Activated CD4-positive, CD25-positive, alpha-beta regulatory T cell treated with anti-CD3 and anti-CD28 coated beads, Interleukin-2, amount 50 U/mL, for 16 hours (primary cell): ENCODE measurements at regions not wholly inside any gene's neighbourhood (a gene's known extent, or its start where the extent isn't known, plus 50 kb on each side); places are given as distances from the start of the nearest gene placed in this dataset.

Experiments
- DNase-seq: peaks from one replicate; pipeline ENCODE4 v3.0.0-alpha.2; 2020; ENCODE audit warnings: low read depth, low spot score

DNA sequence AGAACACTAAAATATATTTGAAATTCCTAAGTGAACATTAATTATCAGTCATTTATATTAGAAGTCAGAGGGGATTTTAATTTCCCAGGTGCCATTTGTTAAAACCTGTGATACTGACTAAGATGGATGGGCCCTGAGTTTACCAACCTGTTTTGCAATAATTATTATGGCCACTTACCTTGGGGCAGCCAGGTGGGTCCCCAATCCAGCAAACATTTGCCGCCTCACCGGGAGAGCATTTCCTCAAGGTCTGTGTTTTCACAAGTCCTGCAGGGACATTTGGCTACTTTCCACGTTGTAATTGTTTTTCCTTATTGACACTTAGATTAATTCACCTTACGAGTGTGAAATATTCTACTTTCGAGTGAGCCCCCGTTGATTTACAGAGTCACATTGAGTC lies 251.2 kb upstream of the PPP2R2D start:
- no peak for DNase-seq

DNA sequence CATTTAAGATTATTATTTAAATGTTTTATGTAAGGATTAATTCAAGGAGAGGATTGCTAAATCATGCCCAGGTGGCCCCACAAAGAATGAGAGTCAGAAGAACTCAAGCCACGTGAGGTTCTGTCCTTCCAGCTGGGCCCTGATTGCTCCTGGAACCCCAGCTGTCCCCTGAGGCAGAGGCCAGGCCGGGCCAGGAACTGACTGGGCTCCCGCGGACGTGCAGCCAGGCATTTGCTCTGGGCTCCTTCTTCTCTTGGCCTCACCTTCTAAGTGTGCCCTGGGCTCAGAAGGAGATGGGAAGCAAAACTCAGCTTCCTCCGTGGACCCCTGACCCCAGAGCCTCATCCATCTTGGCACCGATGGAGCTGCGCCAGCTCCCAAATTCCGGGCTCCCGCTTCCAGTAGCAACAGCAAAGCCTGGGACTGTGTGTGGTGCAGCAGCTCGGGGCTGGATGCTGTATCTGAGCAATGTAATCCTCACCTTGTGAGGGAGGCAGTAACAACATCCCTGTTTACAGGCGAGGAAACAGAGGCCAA lies 250.6 kb upstream of the PPP2R2D start:
- no peak for DNase-seq

DNA sequence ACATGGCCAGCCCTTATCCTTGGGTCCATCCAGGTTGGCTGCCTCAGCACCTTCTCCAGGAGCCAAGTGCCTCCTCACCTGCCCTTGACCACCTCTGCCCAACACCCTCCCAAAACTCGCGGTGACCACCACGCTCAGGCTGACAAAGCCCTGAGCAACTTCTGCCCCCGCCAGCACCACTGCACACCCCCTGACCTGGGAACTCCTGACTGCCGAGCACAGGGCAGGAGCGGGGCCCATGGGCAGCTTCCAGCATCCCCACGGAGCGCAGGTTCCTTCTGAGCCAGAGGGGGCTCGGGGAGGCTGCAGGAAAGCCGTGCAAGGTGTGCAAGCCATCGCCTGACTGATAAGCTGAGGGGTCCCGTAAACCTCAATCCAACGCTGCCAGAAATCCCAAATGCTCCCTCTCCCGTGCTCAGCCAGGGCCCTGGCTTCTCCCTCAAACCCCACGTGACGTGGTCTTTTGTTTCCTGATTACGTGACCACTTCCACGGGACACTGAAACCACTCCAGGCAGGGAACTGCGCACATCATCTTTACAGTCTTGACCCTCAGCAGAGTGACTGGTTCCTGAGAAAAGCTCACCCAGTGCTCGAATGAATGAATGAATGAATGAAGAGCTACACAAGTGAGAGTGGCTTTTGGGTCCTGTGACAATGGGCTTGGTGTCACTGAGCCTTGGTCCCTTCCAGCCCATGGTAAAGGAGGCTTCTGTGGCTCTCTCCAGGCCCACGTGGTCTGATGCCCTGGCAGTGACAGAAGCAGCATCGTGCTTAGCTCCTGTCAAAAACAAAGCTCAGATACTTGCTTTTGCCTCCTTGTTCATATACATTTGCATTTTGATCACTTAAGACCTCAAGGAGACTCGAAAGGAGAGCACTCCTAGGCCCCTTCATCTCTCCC lies 249.8 kb upstream of the PPP2R2D start:
- no peak for DNase-seq

DNA sequence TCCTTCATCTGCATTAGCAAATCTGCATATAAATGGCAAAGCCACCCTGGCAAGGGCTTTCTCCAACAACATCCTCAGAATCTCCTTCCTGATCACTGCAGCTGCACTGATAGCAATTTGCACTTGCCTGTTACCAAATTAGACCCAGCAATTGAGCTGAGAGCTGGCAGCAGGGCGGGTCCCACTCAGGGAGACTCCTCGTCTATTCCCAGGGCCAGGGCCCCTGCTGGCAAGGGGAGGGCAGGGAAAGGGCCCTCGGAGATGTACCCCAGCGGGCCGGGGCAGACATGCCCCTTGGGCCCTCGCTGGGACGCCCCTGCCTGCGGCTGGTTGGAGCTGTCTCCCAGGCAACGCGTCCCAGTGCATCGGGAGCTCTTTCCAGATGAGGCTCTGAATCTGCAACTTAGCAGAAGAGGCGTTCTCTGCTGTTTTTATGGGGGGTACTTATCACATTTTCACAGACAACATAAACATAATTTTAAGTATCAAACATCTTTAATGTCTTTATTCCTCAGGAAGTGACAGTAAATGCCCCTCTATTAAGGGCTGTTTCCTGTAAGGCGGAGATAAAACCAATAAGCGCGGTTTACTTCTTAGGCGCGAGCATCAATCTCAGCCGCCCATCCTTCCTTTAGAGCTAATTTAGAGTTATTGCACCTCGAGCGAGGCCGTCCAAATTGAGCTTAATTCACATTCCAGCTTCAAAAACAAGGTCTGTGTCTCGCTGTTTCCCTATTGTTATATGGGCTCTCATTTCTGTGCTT lies 249.0 kb upstream of the PPP2R2D start:
- no peak for DNase-seq

DNA sequence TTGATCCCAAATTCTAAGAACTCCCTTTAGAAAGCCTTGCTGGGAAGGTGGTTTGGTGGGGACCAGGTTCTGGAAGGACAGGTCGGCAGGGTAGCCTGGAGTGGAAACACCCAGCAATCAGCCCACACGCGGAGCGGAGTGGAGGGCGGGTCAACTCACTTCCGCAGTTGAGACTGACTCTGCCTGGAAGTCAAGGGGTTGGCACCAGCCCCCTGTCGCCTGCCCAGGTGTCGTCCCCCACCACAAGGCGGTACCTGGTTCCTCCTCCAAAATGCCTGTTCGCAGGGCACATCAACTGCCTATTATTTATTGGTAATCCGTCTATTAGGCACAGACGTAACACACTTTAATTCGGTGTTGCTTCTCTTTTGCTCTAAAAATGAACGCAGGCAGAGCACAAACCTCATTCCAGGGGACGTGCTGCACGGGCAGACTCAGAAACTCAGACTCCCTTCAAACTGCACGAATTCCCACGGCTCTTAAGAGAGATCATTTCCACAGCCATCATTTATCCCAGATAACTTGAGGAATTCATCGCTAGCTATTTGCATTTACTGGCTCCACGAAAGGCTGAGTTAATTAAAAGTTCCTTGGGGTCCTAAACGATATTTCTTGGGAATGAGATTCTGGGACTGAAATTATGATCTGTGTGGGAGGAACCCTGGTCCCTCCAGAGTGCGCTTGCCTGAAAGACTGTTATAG lies 248.2 kb upstream of the PPP2R2D start:
- no peak for DNase-seq

DNA sequence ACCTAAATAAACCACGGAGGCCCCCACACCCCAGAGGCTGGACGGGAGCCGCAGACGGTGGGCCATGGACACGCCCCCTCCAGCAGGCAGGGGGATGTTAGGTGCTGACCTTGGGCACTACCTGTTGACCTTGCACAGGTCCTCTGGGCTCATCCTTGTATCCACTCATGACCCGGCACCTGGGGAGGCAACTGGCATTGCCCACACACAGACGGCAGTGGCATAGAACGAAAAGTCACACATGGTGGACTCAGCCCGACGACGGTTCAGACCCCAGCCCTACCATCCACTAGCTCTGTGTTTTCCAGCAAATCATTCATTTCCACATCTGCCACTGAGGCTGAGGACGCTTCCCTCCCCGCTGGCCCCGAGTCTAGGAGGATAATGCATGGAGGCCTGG lies 247.7 kb upstream of the PPP2R2D start:
- DNase-seq, result no peak

DNA sequence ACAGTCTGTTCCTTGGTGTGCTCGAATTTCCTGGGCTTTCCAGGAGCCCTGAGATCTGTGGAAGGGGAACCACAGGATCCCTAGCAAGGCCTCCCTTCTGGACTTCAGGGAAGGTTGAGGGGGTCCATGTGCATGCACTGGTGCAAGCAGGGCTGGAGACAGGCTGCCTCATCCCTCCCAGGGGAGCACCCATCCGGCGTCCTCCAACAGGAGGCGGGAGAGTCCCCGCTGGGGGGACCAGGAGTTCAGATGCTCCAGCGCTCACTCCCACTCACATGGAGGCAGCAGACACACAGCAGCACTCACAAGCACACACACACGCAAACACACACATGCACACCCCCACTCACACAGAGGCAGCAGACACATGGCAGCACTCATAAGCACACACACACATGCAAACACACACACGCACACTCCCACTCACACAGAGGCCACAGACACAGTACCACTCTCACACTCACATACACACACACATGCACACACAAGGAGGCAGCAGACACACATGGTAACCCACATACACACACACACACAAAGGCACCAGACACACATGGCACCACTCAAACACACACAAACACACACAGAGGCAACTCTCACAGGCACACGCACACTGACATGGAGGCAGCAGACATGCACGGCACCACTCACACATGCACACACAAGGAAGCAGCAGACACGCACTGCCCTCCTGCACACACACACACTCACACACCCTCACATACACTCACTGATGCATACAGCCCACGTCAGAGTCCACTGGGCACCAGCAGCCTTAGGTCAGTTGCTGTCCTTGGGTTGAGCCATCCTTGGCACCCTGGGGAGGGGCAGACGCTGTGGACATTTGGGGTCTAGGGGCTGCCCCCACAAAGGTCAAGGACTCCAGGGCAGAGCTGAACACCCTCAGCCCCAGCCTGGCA lies 247.0 kb upstream of the PPP2R2D start:
- DNase-seq, result no peak

DNA sequence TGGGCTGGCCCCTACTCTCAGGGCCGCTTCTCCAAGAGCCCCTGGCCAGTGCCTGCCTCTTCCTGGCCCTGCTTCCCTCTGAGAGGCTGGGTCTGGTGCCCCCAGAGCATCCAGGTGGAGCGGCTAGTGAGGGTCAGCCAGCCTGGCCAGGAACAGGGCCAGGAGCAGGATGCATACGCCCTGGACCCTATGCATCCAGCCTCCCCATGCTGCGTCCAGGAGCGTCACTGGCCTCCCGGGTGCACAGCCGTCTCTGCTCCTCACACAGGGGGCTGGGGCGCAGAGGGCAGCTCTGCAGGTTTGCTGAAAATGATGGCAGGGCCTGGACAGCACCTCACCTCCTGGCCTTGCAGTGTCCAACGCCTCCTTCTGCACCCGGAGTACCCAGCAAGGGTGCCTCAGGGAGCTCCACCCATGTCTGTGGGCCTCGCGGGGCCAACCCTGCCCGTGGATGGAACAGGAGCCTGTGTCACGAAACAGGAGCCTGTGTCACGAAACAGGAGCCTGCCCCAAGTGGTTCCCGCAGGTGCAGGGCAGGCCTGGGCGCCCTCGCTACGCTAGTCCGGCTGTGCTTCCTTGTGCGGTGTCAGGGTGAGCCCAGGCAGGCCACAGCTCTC lies 246.2 kb upstream of the PPP2R2D start:
- DNase-seq, result no peak

DNA sequence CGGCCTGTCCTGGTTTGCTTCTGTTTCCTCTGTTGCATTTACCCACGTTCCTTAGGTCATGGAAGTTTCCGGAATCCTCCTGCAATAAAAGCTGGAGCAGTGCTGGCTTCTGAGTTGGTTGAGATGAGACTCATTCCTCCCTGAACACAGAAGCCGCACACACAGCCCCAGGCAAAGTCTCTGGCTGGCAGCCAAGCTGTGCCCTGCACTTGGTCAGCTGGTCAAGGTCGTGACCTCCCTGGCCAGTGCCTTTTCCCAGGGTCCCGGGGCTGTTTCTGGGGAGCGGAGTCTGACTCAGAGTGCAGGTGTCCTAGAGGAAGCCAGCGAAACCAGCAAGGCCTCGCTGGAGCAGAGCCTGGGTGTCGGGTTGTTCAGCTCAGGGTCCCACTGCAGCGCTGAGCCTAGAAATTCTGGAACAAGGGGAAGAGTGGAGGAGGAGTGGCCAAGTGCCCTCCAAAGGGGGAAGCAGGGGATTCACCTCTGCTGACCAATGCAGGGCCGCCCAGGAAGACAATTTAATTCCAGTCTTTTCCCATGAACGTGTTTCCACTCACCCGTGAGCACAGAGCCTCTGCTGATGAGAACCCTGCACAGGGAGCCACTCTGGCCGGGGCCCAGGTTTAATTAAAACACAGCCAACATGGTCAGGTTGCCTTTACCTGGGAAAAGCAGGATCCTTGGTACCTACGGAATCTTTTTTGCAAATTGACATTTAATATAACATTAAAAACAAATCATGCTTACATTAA lies 245.5 kb upstream of the PPP2R2D start:
- DNase-seq, result no peak

DNA sequence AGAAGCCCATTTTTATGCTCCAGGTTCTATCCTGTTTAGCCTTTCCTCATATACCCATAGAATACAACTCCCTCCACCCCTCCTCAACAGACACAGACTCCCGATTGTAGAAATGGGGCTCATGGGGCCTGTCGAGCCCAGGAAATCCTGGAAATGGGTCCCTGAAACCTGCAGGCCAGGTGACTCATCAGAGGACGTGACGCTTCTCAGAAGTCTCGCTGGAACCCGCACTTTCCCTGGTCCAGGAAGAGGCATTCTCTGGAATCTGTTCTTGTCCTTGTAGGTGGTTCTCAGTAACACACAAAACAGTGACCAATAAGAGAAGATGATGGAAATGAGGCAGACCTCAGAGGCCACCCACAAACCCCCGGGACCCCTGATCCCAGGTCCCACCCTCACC lies 244.8 kb upstream of the PPP2R2D start:
- DNase-seq, result no peak

DNA sequence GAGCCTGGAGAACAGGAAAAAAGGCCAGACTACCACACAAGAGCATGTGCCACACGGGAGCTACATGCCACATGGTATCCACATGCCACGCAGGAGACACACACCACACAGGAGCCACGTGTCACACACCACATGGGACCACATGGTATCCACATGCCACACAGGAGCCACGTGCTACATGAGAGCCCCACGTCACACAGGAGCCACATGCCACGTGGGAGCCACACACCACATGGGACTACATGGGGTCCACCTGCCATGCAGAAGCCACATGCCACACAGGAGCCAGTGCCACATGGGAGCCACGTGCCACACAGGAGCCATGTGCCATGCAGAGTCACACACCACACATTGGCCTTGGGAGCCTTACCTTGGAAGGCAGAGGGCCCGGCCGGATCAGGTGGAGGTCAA lies 244.4 kb upstream of the PPP2R2D start:
- no peak for DNase-seq

DNA sequence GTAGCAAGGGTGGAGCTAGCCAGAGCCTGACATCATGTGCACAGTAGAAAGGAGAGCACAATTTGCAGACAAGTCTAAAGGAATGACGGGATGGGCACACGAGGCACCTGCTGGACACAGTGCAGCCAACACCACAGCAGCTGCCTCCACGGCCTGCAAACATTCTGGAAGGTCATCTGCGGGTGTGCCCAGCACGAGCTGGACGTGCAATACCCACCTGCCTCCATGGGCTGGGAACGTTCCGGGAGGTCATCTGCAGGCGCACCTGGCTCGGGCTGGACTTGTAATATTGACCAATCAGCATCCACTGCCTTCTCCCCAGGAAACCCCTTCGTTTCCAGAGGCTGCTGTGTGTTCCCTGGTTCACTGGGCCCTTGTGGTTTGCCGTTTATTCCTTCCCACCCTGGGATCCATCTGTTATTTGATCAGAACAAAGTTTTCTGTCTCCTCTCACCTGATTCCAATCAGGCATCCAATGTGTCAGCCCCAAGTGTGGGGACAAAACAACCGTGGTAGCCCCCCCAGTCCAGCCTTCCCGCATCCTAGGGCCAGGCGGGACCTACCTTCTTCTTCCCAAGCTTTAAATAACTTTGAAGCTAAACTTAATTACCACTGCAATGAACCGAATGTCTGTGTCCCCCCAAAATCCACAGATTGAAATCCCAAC lies 243.4 kb upstream of the PPP2R2D start:
- DNase-seq, result no peak

DNA sequence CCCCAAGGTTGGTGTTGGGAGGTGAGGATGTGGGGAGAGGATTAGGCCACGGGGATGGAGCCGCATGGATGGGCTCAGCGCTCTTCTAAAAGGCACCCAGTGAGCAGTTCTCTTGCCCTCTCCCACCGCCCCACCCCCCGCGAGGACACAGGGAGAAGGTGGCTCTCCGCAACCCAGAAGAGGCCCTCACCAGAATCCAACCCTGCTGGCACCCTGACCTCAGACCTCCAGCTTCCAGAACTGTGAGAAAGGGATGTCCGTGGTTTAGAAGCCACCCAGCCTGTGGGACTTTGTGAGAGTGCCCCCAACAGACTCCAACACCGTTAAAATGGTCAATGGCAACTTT lies 242.8 kb upstream of the PPP2R2D start:
- DNase-seq, result no peak

DNA sequence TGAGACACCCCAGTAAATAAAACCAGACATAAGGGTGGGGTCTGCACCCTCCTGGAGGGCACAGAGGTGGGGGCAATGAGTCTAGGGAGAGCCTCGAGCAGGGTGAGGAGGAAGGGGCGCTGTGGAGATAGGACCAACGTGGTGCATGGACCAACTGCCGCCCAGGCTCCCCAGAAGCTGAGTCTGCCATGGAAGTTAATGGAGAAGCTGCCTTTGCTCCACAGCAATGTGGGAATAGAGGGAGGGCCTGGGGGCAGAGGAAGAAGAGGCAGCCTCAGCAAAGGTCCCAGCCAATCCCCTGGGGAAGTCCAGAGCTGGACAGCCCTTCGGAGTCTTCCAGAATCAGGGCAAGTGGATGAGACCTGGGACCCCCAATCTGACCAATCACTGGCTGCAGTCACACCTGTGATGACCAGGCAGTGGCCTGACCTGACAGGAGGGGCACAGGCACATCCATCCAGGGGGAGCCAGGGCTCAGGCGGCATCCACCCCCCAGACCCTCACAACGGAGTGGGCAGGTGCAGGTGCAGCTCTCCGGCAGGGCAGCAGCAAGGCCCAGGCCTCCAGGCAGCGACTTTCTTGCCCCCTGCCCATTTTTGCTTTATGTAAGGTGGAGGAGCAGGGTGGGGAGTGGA lies 242.2 kb upstream of the PPP2R2D start:
- DNase-seq, result no peak

DNA sequence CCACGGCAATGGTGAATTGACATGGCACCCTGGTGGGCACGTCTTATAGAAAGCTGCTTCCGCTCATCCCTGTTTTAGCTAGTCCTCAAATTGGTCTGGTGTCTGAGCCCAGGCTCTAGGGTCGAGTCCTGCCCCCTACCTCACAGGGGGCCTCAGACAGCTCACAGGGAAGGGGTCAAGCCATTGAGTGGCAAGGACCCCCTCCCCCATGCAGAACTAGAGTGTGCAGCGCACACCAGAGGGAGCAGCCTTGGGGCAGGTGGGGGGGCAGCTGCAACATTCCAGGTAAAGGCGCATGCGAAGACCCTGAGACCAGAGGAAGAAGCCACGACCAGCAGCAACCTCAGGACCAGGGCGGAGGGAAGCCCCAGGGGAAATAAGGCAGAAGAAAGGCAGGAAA lies 240.4 kb upstream of the PPP2R2D start:
- DNase-seq, result no peak

DNA sequence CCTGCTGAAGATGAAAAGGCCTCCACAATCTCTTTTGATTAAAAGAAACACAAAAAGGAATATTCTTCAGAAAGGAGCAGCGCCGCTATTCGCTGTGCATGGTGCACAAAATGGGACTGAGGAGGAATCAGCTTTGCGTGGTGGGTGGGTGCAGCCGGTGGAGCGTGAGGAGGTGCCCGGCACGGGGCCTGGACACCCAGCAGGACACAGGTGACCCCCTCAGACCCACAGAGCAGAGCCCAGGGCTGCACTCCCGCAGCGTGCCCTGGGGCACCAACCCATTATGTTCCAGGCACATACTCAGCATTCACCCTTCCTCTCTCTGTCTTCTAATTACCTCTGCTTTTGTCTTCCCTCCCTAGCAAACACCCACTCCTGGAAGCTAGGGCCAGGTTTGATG lies 238.0 kb upstream of the PPP2R2D start:
- no peak for DNase-seq

DNA sequence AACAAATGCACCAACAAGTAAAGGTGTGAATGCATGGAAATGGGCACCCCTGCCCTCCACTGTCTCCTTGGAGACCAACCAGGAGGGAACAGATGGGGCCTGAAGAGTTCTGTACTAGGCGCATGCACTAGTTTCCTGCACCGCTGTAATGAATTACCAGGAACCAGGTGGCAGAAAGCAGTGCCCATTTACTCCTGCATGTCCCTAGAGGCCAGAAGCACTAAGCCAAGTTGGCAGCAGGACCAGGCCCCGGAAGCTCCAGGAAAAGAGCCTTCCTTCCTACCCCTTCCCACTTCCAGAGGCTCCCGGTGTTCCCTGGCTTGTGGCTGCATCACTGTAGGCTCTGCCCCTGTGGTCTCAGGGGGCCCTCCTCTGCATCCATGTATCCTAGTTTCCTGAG lies 237.5 kb upstream of the PPP2R2D start:
- no peak for DNase-seq

DNA sequence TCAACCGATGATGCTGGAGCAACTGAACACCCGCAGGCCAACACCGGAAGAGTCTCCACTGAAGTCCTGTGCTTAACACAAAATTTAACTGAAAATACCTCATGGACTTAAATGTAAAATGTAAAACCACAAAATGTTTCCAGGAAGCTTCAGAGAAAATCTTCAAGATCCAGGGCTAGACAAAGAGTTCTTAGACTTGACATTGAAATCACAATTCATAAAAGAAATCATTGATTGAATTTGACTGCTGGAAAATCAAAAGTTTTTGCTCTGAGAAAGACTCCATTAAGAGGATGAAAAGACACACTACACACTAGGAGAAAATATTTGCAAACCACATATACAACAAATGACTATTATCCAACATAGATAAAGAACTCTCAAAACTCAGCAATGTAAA lies 234.7 kb upstream of the PPP2R2D start:
- DNase-seq, result no peak

DNA sequence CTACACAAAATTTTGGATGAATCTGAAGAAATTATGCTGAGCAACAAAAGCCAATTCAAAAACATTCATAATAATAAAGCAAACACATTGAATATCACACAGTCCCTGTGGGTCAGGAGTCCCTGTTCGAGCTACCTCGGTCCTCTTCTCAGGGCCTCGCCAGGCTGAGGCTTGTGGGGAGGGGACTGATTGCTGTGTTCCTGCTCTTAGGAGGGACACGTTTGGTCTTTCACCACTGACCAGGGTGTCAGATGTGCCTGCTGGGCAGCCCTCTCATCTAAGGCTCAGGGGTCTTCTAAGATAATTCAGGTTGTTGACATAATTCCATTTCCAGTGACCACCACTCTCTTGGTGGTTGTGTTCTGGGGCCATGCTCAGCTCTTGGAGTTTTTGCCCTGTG lies 233.8 kb upstream of the PPP2R2D start:
- no peak for DNase-seq
